GM23338 (cell line): ENCODE measurements at regions not wholly inside any gene's neighbourhood (a gene's known extent, or its start where the extent isn't known, plus 50 kb on each side); places are given as distances from the start of the nearest gene placed in this dataset.

Experiments used
- ATAC-seq: fragments of 200-7000 bp; cut with Tn5 transposase; 3 replicates; pipeline ENCODE4 v1.9.1; 2020
- DNase-seq: peaks from one replicate; pipeline ENCODE4 v3.0.0-alpha.2; 2015; ENCODE audit warnings: low spot score
- H2AFZ ChIP-seq: fragments of 200-600 bp; sonication (generic); 2 replicates; pipeline ENCODE4 v1.8.0; 2016; ENCODE audit warnings: antibody characterized with exemption, mild to moderate bottlenecking, moderate library complexity
- H3F3A ChIP-seq: fragments of 200-600 bp; sonication (generic); replicated peaks from 2 replicates; pipeline ENCODE4 v1.8.0; 2017; ENCODE audit warnings: antibody characterized with exemption, mixed run types, low read depth
- H3K27ac ChIP-seq: fragments of 200-600 bp; sonication (generic); 2 replicates; pipeline ENCODE4 v1.6.1; 2016; ENCODE audit warnings: low read depth
- H3K27me3 ChIP-seq: fragments of 200-600 bp; sonication (generic); 2 replicates; pipeline ENCODE4 v1.8.0; 2016; ENCODE audit warnings: mild to moderate bottlenecking, mixed run types, moderate library complexity; ENCODE audit not compliant: insufficient read depth
- H3K36me3 ChIP-seq: fragments of 200-600 bp; sonication (generic); 2 replicates; pipeline ENCODE4 v1.8.0; 2016; ENCODE audit warnings: mild to moderate bottlenecking; ENCODE audit not compliant: insufficient read depth
- H3K4me1 ChIP-seq: fragments of 200-600 bp; sonication (generic); 2 replicates; pipeline ENCODE4 v1.8.0; 2016; ENCODE audit warnings: mild to moderate bottlenecking, moderate library complexity; ENCODE audit not compliant: insufficient read depth
- H3K4me2 ChIP-seq: fragments of 200-600 bp; sonication (generic); 2 replicates; pipeline ENCODE4 v1.7.1; 2017; ENCODE audit warnings: mixed run types
- H3K4me3 ChIP-seq: fragments of 200-600 bp; sonication (generic); 2 replicates; pipeline ENCODE4 v1.6.1; 2016; ENCODE audit warnings: mixed run types
- H3K79me2 ChIP-seq: fragments of 200-600 bp; sonication (generic); replicated peaks from 2 replicates; pipeline ENCODE4 v1.8.0; 2017; ENCODE audit warnings: mild to moderate bottlenecking; ENCODE audit not compliant: insufficient read depth
- H3K9me2 ChIP-seq: fragments of 200-600 bp; sonication (generic); 2 replicates; pipeline ENCODE4 v1.8.0; 2017; ENCODE audit not compliant: insufficient read depth
- H4K20me1 ChIP-seq: fragments of 200-600 bp; sonication (generic); replicated peaks from 2 replicates; pipeline ENCODE4 v1.8.0; 2017; ENCODE audit warnings: mild to moderate bottlenecking; ENCODE audit not compliant: insufficient read depth
- H3K27ac Mint-ChIP-seq: 2 replicates; pipeline ENCODE4 v1.8.0; 2020; ENCODE audit warnings: inconsistent platforms, mild to moderate bottlenecking, moderate library complexity, mixed read lengths
- H3K27me3 Mint-ChIP-seq: 3 replicates; pipeline ENCODE4 v1.8.0; 2022; ENCODE audit warnings: low read depth, mild to moderate bottlenecking, moderate library complexity, mixed read lengths, inconsistent platforms; ENCODE audit not compliant: insufficient read depth, poor library complexity
- H3K36me3 Mint-ChIP-seq: 3 replicates; pipeline ENCODE4 v1.8.0; 2021; ENCODE audit warnings: low read depth, mild to moderate bottlenecking, inconsistent platforms, moderate library complexity, mixed read lengths
- H3K4me1 Mint-ChIP-seq: 3 replicates; pipeline ENCODE4 v1.8.0; 2020; ENCODE audit warnings: mild to moderate bottlenecking, inconsistent platforms, mixed read lengths
- H3K4me3 Mint-ChIP-seq: 3 replicates; pipeline ENCODE4 v1.8.0; 2021; ENCODE audit warnings: moderate library complexity, mild to moderate bottlenecking, inconsistent platforms, mixed read lengths
- H3K9me3 Mint-ChIP-seq: 3 replicates; pipeline ENCODE4 v1.8.0; 2020; ENCODE audit warnings: moderate library complexity, mild to moderate bottlenecking, inconsistent platforms, mixed read lengths
- CREB1 ChIP-seq: fragments of 250-450 bp; sonication (Bioruptor Pico); IDR thresholded peaks from 2 replicates; pipeline ENCODE4 v1.5.0; 2020; ENCODE audit warnings: low read depth, mild to moderate bottlenecking, moderate library complexity
- EZH2phosphoT487 ChIP-seq: fragments of 200-600 bp; sonication (generic); IDR thresholded peaks from one replicate; pipeline ENCODE4 v1.8.1; 2018; ENCODE audit warnings: antibody characterized with exemption; ENCODE audit not compliant: unreplicated experiment
- ZNF462 ChIP-seq: fragments of 250-450 bp; sonication (Bioruptor Pico); IDR thresholded peaks from 2 replicates; pipeline ENCODE4 v1.5.0; 2020; ENCODE audit warnings: mild to moderate bottlenecking, moderate library complexity
- TF ChIP-seq, protein P1 (sequence below): IDR thresholded peaks from 2 replicates; pipeline ENCODE4 v1.6.1; 2016; ENCODE audit warnings: antibody characterized with exemption

DNA sequence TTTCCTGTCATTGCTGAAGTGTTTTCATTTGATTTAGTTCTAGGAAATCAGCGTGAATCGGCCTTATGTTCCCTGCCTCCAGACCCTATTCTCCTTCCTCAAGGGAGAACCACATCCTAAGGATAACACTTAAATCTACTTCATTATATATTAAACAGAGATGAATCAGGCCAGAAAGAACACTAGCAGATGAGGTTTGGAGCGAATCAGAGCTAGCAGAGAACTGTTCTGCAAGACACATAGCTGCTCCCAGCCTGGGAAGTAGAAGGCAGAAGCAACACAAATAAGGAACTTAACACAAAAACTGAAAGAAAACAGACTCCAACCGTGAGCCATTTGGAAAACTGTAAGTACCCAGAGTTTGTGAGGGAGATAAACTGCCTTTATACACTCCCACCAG, 718.2 kb downstream of the SEMA5A start:
- TF ChIP-seq CREB1 (CRISPR knock-in tag), result no peak
- TF ChIP-seq ZNF462 (CRISPR knock-in tag), result no peak
- Histone ChIP-seq H3K4me2 (no peak overlapping the region), H3K27me3 (no peaks in the 10 kb centered on the region), H3K4me1 (no peaks in the 10 kb centered on the region), H2AFZ (no peak overlapping the region), H3K36me3 (no peaks in the 10 kb centered on the region), H3K79me2 (no peaks in the 10 kb centered on the region), H3K4me3 (no peak overlapping the region), H3K27ac (no peak overlapping the region), H3K9me2 (no peaks in the 10 kb centered on the region), H3F3A (no peaks in the 10 kb centered on the region), H4K20me1 (no peaks in the 10 kb centered on the region)
- Mint-ChIP-seq H3K9me3 (no peaks in the 10 kb centered on the region; the same call in 2 of the 3 replicates), H3K27me3 (peaks cover 1% of the 10 kb centered on the region), H3K36me3 (no peaks in the 10 kb centered on the region), H3K4me3 (no peak overlapping the region), H3K4me1 (peaks cover 6% of the 10 kb centered on the region; the same call in 1 of the 3 replicates), H3K27ac (no peak overlapping the region)
- DNase-seq, result no peak
- ATAC-seq, result no peak

DNA sequence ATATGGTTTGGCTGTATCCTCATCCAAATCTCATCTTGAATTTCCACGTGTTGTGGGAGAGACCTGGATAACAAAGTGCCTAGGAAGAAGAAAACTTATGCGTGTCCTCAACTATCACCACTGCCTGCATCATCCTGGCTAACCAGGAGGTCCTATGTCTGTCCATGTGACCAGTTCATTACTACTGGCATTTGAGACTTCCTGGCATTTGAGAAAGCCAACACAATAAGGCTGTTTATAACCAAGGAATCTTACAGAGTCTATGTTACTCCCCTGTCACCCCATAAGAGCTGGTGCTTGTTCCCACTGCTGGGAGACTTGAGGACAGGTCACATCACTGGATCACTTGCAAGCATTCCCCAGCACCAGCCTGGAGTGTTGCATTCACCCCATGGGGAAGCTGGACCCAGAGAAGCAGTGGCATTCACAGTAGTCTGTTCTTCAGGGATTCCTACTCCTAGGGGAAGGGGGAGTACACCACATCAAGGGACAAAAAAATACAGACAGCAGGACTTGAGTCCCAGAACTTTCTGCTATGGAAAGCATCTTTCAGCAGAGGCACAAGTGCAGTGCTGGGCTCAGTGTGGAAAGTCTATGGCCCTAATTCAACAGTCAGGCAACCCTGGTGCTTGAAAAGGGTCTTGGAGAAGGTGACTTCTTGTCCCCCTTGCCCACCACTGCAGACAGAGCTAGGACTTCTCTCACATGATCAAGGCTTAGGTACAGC, 717.1 kb downstream of the SEMA5A start:
- no peak for ATAC-seq
- Mint-ChIP-seq H3K4me1 (peaks cover 6% of the 10 kb centered on the region; the same call in 1 of the 3 replicates), H3K27ac (no peak overlapping the region)

More for the DNA sequence above, 717.1 kb downstream of the SEMA5A start:
- Mint-ChIP-seq H3K27me3 (peaks cover 1% of the 10 kb centered on the region), H3K9me3 (no peaks in the 10 kb centered on the region), H3K36me3 (no peaks in the 10 kb centered on the region), H3K4me3 (no peak overlapping the region)
- H3K4me1 ChIP-seq, result no peaks in the 10 kb centered on the region
- H2AFZ ChIP-seq, result no peak overlapping the region
- no peaks in the 10 kb centered on the region for H3K9me2 ChIP-seq
- no peak overlapping the region for H3K27ac ChIP-seq
- H3K4me3 ChIP-seq, result no peak overlapping the region
- no peaks in the 10 kb centered on the region for H3K79me2 ChIP-seq
- no peaks in the 10 kb centered on the region for H3F3A ChIP-seq
- H4K20me1 ChIP-seq, result no peaks in the 10 kb centered on the region
- DNase-seq, result no peak
- H3K4me2 ChIP-seq, result no peak overlapping the region
- no peak for TF ChIP-seq EZH2phosphoT487
- TF ChIP-seq, protein P1, sequence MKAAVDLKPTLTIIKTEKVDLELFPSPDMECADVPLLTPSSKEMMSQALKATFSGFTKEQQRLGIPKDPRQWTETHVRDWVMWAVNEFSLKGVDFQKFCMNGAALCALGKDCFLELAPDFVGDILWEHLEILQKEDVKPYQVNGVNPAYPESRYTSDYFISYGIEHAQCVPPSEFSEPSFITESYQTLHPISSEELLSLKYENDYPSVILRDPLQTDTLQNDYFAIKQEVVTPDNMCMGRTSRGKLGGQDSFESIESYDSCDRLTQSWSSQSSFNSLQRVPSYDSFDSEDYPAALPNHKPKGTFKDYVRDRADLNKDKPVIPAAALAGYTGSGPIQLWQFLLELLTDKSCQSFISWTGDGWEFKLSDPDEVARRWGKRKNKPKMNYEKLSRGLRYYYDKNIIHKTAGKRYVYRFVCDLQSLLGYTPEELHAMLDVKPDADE, result no peak
- no peaks in the 10 kb centered on the region for H3K36me3 ChIP-seq
- H3K27me3 ChIP-seq, result no peaks in the 10 kb centered on the region
